ENCODE measurements at regions not wholly inside any gene's neighbourhood (a gene's known extent, or its start where the extent isn't known, plus 50 kb on each side); places are given as distances from the start of the nearest gene placed in this dataset.

DNA sequence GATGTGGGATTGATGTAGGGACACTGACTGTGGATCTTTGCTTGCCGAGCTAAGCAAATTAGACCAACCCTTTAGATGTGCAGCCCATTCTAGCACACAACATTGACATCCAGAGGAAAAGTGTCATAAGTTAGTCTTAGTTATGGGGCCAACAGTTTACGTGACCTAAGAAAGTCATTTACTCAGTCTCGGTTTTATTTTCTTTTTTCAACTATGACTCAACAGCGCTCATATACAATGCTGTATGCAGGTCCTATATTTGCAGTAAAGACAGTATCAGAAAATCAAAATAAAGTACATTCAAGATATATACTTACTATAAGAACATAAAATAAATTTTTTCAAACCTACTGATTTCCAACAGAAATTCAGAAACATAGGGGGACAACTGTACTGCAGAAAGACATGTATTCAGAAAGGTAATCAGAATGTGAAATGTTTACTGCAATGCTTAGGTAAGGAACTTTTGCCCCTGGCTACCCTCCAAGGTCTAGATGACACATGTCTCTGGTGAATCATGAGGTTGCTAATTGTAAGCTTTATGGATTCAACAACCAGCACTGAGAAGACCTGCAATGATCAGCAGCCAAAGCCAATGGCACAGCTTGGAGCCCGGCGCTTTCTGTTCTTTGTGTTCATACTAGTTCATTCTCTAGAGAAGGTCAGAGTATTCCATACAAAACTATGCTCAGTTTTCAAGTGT is 317.5 kb upstream of the CNTN6 start:
- TF ChIP-seq, protein P1, sequence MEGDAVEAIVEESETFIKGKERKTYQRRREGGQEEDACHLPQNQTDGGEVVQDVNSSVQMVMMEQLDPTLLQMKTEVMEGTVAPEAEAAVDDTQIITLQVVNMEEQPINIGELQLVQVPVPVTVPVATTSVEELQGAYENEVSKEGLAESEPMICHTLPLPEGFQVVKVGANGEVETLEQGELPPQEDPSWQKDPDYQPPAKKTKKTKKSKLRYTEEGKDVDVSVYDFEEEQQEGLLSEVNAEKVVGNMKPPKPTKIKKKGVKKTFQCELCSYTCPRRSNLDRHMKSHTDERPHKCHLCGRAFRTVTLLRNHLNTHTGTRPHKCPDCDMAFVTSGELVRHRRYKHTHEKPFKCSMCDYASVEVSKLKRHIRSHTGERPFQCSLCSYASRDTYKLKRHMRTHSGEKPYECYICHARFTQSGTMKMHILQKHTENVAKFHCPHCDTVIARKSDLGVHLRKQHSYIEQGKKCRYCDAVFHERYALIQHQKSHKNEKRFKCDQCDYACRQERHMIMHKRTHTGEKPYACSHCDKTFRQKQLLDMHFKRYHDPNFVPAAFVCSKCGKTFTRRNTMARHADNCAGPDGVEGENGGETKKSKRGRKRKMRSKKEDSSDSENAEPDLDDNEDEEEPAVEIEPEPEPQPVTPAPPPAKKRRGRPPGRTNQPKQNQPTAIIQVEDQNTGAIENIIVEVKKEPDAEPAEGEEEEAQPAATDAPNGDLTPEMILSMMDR (IDR thresholded peaks at IDR 0.05): no peak
- no peak for TF ChIP-seq POLR2AphosphoS5 (IDR thresholded peaks at IDR 0.05)
- TF ChIP-seq POLR2A (IDR thresholded peaks at IDR 0.05): no peak
